ENCODE measurements at regions not wholly inside any gene's neighbourhood (a gene's known extent, or its start where the extent isn't known, plus 50 kb on each side); places are given as distances from the start of the nearest gene placed in this dataset.
"Not testable (repeated sequence)": the region's sequence is repeated elsewhere in the genome, so short reads cannot be mapped to it uniquely, and the experiment has no call there.

DNA sequence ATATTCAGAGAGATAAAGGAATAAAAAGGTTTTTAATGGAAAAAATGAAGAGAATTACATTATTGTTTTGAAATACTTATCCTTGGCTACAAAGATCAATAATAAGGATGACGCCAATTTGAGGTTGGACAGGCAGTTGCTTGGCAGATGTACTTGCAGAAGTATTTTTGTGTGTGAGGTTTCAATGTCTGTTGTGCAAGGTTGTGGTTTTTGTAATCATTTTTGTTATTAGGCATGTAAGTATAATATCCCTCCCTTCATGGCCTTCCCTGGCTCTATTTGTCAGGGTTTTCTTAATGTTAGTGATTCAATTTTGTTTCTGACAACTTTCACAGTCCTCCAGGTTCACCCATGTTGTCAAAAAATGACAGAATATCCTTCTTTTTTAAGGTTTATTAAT lies 105.9 kb downstream of the OTOL1 start:
- no peak for DNase-seq

DNA sequence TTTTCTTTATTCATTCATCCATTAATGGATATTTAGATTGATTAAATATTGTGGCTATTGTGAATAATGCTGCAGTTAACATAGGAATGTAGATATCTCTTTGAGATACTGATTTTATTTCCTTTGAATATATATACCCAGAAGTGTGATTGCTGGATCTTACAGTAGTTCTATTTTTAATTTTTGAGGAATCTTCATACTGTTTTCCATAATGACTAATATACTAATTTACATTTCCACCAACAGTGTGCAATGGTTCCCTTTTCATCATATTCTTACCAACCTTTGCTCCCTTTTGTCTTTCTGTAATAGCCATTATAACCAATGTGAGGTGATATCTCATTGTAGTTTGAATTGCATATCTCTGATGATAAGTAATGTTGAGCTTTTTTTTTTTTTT lies 106.3 kb downstream of the OTOL1 start:
- DNase-seq: no peak

DNA sequence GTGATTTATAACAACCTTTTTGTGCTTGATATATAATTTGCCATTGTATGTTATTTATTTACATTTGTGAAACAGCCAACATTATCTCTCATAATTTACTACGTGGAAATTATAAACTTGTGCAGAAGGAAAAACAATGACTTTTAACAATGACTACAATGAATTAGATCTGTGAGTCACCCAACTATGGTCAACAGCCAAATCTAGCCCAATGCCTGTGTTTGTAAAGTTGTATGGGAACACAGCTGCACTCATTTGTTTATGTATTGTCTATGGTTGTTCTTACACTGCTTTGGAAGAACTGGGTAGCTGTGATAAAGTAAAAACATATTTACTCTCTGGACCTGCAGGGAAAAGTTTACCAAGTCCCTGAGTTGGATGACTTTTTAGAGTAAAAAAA lies 110.4 kb downstream of the OTOL1 start:
- DNase-seq: no peak

DNA sequence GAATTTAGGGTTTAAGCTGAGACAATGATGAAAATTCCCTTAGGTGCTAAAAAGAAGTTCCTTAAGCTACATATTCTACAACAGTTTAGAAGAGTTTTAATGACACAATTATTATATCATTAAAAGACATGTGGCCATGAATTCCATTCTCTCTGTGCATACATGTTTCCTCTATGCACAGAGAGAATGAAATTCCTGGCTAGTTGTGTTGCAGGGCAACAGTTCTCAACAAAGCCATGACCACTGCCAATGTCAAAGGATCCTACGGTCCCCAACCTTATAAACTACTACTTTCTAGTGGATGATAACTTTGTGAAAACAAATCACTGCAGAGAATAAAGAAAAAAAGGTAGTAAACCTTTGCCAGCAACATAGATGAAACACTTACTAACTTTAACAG lies 122.7 kb downstream of the OTOL1 start:
- no peak for DNase-seq

DNA sequence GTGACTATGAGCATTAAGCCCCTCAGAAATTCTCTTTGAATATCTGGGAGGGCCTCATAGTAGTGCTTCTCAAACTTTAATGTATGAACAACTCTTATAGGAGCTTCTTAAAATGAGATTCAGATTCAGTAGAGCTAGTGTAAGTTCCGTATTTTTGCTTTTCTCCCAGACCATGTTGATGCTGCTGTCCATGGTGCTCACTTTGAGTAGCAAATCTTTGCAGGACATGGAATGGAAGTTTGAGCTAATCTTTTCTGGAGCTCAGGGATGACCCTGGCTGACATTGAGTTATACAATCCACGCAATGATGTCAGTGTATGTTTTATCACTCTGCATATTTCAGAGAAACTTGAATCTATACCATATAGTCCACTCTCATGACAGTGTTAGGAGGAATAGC lies 134.2 kb downstream of the OTOL1 start:
- DNase-seq: no peak

DNA sequence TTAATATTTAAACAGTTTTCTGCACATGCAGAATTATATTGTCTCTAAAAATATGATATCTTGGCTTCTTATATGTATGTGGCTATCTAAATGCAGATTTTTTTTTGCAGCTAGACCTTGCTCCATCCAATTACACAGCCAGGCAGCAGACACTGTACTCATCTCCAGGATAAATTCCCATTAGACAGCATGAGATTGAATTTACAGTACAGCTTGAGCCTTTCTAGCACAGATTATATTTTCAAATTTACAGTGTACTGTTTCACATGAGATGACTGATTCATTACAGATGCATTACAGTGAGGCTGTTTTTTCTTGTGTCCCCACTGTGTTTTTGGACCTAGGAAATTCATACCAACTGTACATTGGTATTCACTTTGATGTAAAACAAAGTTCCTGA lies 134.9 kb downstream of the OTOL1 start:
- DNase-seq: no peak

DNA sequence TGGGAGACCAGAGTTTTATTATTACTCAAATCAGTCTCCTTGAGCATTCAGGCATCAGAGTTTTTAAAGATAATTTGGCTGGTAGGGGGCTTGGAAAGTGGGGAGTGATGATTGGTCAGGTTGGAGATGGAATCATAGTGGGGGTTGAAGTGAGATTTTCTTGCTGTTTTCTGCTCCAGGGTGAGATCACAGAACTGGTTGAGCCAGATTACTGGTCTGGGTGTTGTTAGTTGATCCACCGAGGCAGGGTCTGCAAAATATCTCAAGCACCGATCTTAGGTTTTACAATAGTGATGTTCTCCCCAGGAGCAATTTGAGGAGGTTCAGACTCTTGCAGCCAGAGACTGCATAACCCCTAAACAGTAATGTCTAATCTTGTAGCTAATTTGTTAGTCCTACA lies 141.0 kb downstream of the OTOL1 start:
- DNase-seq: no peak

DNA sequence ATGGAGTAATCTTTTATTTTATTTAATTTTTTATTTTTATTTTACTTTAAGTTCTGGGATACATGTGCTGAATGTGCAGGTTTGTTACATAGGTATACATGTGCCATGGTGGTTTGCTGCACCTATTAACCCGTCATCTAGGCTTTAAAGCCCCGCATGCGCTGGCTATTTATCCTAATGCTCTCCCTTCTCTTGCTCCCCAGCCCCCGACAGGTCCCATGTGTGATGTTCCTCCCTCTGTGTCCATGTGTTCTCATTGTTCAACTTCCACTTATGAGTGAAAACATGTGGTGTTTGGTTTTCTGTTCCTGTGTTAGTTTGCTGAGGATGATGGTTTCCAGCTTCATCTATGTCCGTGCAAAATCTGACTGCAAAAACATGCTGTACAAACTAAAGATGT lies 142.5 kb downstream of the OTOL1 start:
- DNase-seq: not testable (repeated sequence)

DNA sequence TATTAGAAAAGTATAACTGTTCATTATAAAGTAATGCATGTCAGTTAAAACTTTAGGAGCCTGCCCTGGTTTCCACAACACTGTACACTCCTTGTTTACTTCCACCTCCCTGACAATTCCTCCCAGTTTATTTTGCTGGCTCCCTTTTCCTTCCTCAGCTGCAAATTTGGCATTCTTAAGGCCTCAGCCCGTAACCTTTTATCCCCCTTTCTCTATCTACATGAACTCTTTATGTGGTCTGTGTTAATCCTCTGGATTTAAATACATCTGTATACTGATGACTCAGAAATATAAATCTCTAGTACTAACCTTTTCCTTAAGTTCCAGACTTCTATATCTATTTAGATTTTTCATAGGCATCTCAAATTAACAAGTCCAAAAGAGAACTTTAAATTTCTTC lies 143.6 kb downstream of the OTOL1 start:
- no peak for DNase-seq

DNA sequence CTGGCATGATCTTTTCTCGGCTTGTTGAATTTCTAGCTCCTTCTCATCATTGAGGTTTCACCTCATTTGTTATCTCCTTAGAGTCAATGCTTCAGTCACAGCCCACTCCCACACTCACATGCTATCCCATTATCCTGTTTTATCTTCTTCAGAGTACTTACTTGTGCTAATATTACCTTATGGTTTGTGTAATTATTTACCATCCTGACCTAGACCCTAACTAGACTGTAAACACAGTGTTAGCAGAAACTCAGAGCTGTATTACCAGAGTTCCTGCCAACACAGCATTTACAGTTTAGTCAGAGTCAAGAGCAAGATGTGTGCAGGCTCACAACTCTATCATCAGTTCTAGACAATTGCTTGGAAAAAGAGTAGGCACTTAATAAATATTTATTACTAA lies 144.7 kb downstream of the OTOL1 start:
- no peak for DNase-seq

DNA sequence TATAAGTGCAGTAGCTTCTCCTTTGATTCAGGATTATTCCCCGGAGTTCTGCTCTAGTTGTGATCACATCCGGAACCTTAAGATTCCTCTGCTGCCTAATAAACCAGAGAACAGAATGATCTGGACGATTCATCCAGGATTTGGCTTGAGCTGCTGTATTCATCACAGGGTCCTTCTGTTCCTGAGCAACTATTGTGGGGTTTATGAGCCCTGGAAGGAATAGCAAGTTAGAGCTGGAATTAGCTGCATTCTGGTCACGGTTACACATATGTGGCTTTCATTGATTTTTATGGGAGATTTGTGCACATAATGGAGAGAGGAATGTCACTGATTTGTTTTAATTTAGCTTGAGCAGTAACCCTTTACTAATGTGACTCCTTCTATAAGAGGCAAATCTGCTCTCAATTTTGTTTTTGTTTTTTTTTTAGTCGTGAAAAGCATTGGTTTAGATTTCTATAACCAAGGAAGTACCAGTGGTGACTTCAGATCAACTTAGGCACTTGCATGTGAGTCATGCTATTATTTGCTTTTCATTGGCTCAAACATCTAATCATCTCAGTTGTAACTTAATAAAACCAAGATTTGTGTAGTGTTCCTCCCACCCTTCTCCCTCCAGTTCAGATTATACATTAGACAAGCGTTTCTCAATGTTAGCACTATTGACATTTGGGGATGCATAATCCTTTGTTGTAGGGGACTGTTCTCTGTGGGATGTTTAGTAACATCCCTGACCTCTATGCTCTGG lies 148.5 kb downstream of the OTOL1 start:
- no peak for DNase-seq

DNA sequence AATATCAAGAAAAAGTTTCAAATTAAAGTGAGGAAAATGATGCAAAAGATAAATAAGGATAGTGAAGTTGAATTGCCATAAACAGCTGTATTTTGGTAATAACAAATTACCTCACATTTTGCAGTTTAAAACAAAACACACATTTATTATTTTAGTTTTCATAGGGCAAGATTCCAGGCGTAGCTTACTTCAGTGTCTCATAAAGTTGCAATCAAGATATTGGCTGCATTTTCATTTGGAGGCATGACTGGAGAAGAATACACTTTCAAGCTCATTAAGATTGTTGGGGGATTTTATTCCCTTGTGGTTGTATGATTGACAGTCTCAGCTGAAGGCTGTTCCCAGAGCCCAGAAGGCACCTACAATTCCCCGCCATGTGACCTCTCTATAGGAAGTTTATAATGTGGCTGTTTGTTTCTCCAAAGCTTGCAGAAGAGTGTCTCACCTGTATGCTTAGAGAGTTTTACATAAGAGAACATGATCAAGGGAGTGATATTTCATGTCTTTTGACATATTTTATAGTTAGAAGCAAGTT lies 151.4 kb downstream of the OTOL1 start:
- no peak for DNase-seq

DNA sequence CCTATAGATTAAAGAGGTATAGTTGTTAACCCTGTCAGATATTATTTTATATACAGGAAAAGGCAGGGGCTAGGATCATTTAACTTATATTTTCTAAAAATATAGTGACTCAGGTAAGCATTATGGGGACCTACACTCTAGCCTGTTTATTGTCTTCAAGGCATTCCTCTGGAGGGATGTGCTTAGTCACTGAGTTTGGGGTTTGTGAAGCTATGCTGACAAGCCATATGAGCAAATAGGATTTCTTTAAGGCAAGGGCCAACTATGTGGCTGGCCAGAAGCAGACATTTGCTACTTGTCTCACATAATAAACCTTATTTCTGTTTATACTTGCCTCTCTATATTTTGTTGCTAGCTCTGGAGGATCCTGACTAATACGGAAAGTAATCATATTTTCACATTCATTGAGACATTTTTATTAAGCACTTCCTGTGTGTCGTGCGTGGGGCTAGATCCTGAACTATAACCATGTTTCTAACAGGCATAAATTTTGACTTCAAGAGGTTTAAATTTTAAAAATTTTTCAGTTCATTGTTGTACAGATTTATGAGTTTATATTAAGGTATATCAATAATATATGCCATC lies 153.4 kb downstream of the OTOL1 start:
- DNase-seq: no peak

DNA sequence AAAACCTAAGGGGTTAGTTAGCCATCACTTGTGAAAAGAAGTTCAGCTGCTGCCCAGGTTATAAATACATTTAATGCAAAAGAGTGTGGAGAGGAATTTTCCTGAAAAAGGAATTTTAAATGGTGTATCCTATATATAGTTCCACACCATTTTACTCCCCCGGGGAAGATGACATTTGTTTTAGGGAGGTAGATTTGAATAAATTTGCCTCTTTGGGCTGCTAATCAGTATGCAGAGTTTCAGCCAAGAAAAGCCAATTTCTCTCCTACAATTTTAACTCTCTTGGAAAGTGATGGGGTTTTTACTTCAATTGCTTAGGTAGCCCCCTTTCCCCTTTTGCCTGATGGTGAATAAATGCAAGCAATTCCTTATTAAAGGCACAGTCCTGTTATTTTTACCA lies 161.2 kb downstream of the OTOL1 start:
- no peak for DNase-seq

DNA sequence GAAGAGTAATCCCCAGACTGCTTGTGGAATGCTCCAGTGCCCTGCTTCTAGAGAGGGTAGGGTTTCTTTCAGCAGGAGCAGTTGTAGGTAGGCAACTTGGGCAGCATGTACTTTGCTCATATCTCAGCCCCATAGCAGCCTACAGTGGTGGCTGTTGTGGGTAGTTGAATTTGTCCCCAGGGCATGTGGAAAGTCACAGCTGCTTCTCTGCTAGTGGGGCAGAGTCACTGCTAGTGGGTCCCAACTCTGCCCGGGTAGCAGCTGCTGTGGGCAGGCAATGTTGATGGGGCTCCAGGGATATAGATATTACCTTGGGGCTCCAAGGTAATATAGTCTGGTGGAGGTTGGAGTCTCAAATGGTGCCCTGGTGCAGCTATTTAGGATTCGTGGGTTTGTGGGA lies 174.5 kb downstream of the OTOL1 start:
- no peak for DNase-seq

DNA sequence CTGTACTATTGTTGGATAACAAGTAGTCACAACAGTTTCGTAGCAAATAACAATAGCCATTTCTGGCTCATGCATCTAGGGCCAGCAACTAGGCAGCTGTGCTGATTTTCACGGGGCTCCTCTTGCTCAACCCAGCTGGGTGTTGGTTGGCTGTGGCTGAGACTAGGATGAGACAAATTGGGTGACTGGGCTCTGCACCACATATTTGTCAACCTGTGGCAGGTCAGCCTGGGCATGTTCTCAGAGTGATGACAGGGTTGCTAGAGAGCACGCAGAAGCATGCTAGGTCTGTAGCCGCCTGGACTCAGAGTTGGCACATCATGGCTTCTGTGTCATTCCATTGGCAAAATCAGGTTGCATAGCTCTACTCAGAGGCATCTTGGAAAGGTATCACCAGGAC lies 175.9 kb downstream of the OTOL1 start:
- DNase-seq: no peak

DNA sequence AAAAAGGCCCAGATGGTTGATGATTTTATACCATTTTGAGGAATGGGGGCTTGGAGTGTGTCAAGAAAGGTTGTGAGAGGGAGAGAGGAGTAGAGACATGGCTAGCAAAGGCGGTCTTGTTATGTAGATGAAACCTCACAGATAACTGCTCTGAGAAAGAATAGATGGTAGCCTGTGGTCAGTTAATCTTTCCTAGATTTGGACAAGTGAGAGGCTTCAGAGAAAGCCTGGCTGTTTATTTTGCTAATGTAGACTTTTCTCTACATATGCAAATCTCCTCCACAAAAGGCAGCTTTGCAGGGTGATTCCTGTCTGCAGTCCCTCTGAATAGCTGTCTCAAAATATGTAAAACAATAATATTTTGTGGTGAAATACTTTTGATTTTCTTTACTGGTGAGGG lies 177.3 kb downstream of the OTOL1 start:
- no peak for DNase-seq

DNA sequence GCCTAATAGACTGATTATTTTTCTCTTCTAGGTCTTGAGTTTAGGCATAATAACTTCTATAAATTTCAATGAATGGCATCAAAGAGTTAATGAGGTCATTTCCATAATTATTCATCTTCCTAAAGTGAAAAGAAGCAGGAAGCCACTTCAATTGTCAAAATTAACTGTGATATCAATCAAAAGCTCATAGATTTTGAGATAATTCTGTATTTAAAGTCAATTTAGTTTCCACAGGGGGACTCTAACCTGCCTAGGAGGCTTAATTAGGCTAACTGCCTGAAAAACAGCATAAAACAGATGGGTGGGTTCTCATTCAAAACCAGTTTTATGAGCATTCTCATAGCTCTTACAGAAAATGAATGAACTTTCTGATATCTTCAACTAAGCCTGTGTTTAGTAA lies 177.8 kb downstream of the OTOL1 start:
- DNase-seq: no peak

DNA sequence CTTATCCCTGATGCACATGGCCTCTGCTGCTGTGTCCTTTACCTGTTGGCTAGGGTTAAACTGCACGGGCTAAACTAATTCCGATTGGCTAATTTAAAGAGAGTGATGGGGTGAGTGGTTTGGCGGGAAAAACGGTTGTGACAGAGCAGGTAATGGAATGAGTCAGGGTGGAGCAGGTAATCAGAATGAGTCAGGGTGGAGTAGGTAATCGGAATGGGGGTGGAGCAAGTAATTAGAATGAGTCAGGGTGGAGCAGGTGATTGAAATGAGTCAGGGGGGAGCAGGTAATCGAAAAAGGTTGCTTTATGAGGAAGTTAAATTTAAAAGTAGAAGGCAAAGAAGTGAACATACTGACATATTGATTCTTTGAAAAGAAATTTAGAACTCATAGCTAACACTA lies 185.2 kb downstream of the OTOL1 start:
- not testable (repeated sequence) for DNase-seq

DNA sequence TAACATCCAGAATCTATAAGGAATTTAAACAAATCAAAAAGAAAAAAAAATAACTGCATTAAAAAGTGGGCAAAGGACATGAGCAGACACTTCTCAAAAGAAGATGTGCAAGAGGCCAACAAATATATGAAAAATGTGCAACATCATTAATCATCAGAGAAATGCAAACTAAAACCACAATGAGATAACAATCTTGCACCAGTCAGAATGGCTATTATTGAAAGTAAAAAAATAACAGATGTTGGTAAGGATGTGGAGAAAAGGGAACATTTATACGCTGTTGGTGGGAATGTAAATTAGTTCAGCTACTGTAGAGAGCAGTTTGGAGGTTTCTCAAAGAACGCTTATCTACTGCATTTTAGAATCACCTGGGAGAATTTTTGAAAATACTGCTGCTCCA lies 186.1 kb downstream of the OTOL1 start:
- no peak for DNase-seq

DNA sequence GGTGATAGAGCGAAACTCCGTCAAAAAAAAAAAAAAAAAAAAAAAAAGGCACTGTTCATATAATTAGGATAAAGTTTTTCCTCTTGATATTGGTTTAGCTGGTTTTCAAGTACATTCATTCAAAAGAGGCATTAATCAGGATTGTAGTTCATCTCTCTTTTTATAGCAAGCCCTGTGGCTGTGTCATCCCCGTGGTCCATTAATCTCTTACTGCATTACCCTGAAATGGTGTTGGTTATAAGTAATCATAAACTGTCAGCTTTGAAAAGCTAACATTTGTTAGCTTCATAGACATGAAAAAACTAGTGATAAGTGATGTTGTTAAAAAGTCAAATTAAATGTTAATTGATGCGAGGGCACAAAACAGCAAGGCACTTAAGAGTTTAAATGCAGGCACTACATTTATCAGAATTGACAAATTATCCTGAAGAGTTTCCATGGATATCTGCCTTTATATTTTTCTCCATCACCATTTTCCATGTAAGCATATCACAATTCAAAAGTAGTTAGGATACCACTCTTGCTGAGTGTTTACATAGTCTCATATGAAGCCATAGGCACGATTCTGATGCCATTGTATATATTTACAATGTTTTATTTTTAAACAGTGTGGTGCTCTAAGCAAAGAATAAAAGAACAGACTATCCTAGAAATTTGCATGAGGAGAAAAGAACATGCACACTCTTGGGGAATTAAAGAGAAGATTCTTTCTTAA lies 193.1 kb downstream of the OTOL1 start:
- no peak for DNase-seq

DNA sequence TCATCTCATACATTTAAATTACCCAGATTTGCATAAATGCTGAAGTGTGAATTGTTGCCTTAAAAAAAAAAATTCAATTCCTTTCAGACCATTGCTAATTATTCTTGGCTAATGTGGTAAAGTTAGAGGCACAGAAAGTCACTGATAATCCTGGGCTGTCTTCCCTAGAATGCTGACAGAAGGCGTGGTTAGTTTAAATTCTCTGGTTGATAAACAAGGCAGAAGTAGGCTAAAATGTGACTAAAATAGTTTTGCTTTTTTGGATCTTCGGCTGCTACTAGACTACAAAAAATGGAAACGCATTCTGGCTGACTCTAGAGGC lies 193.7 kb downstream of the OTOL1 start:
- no peak for DNase-seq

DNA sequence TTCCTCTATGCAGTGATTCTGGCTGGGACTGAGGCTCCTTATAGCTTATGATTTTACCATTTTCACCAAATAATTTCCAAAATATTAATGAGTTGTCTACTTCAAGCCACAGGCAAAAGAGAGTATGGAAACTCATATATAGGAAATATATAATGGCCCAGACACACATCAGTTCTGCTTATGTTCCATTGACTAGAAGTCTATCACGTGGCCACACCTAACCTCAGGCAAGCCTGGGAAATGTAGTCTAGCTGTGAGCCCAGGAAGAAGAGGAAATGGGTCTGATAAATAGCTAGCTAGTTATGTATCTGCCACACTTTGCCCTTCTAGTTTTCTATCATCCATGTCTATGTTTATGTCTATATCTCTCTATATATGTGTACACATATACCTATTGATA lies 195.1 kb downstream of the OTOL1 start:
- DNase-seq: no peak
